ENCODE measurements at regions not wholly inside any gene's neighbourhood (a gene's known extent, or its start where the extent isn't known, plus 50 kb on each side); places are given as distances from the start of the nearest gene placed in this dataset.
A peak's percentile ranks its signal among the peaks of the same experiment; 100 is the strongest.
"Not testable (repeated sequence)": the region's sequence is repeated elsewhere in the genome, so short reads cannot be mapped to it uniquely, and the experiment has no call there.

GRCh38 chr9:126190994-126191393 lies 135.6 kb upstream of the MVB12B start:
- not testable (repeated sequence) for DNase-seq

- DNase-seq, result no peak
Observed at GRCh38 chr9:126198854-126199253, 127.8 kb upstream of the MVB12B start.

- DNase-seq, result peak in 1 of 2 experiments; percentile 13
Observed at GRCh38 chr9:126203313-126203712, 123.3 kb upstream of the MVB12B start.

GRCh38 chr9:126204197-126204596 lies 122.4 kb upstream of the MVB12B start:
- DNase-seq, result no peak

GRCh38 chr9:126204708-126205225 lies 121.9 kb upstream of the MVB12B start:
- DNase-seq, result no peak

- no peak for DNase-seq
Observed at GRCh38 chr9:126205265-126205664, 121.4 kb upstream of the MVB12B start.

- DNase-seq, result no peak
Observed at GRCh38 chr9:126205845-126206498, 120.7 kb upstream of the MVB12B start.

GRCh38 chr9:126207256-126207655 lies 119.4 kb upstream of the MVB12B start:
- DNase-seq, result no peak

- no peak for DNase-seq
Observed at GRCh38 chr9:126208216-126208758, 118.3 kb upstream of the MVB12B start.

- no peak for DNase-seq
Observed at GRCh38 chr9:126211441-126212074, 115.1 kb upstream of the MVB12B start.

GRCh38 chr9:126215486-126215885 lies 111.1 kb upstream of the MVB12B start:
- no peak for DNase-seq

GRCh38 chr9:126216826-126217225 lies 109.8 kb upstream of the MVB12B start:
- DNase-seq, result no peak

GRCh38 chr9:126217250-126217653 lies 109.4 kb upstream of the MVB12B start:
- DNase-seq, result no peak

- DNase-seq, result no peak
Observed at GRCh38 chr9:126217797-126218196, 108.8 kb upstream of the MVB12B start.

GRCh38 chr9:126218359-126219125 lies 108.1 kb upstream of the MVB12B start:
- no peak for DNase-seq

GRCh38 chr9:126219166-126219565 lies 107.5 kb upstream of the MVB12B start:
- no peak for DNase-seq

GRCh38 chr9:126219648-126220063 lies 107.0 kb upstream of the MVB12B start:
- DNase-seq, result no peak

- no peak for DNase-seq
Observed at GRCh38 chr9:126221480-126221879, 105.1 kb upstream of the MVB12B start.

GRCh38 chr9:126222363-126222834 lies 104.2 kb upstream of the MVB12B start:
- DNase-seq, result no peak

GRCh38 chr9:126222835-126223431 lies 103.7 kb upstream of the MVB12B start:
- DNase-seq, result no peak

- no peak for DNase-seq
Observed at GRCh38 chr9:126223798-126224531, 102.7 kb upstream of the MVB12B start.

All from activated CD4-positive, alpha-beta T cell treated with anti-CD3 and anti-CD28 coated beads, Interleukin-2, amount 50 U/mL, for 48 hours (primary cell).